IMR-90 (cell line): ENCODE measurements at regions not wholly inside any gene's neighbourhood (a gene's known extent, or its start where the extent isn't known, plus 50 kb on each side); places are given as distances from the start of the nearest gene placed in this dataset.

Experiments
- ATAC-seq: fragments of 200-7000 bp; cut with Tn5 transposase; 2 replicates; pipeline ENCODE4 v1.9.1; 2020; ENCODE audit warnings: low read depth, mild to moderate bottlenecking, moderate library complexity
- BruUV-seq: library from RNA; stranded (reverse); fragments of 400-500 nt; replicated peaks from 2 replicates; lab custom pipeline; 2021; lab: Mats Ljungman, UMichigan
- CTCF ChIA-PET: fragments of 300-600 bp; formaldehyde crosslinking; extraction: SDS; loops from one replicate; lab custom pipeline; 2021; ENCODE audit warnings: antibody characterized with exemption; lab: Yijun Ruan, JAX
- POLR2A ChIA-PET: fragments of 300-600 bp; sonication (Branson Sonifier 250); formaldehyde crosslinking; loops from one replicate; lab custom pipeline; 2022; ENCODE audit warnings: antibody characterized with exemption; ENCODE audit not compliant: unreplicated experiment; lab: Charles Lee
- DNase-seq: peaks from one replicate; pipeline ENCODE4 v3.0.0; 2013
- H2AFZ ChIP-seq: replicated peaks from 2 replicates; pipeline ENCODE3; 2013; ENCODE audit warnings: low read length, mild to moderate bottlenecking; ENCODE audit not compliant: poor library complexity
- H2AK5ac ChIP-seq: 2 replicates; pipeline ENCODE4 v1.6.1; 2013; ENCODE audit warnings: low read depth, low read length, inconsistent platforms
- H2AK9ac ChIP-seq: replicated peaks from 2 replicates; pipeline ENCODE3; 2013; ENCODE audit warnings: mild to moderate bottlenecking, low read depth, low read length, moderate library complexity; ENCODE audit not compliant: poor library complexity
- H2BK120ac ChIP-seq: 2 replicates; pipeline ENCODE4 v1.6.1; 2013; ENCODE audit warnings: low read depth, low read length, inconsistent platforms
- H2BK15ac ChIP-seq: 3 replicates; pipeline ENCODE4 v1.6.1; 2013; ENCODE audit warnings: low read depth, low read length, inconsistent platforms
- H2BK20ac ChIP-seq: 2 replicates; pipeline ENCODE4 v1.6.1; 2013; ENCODE audit warnings: low read depth, mild to moderate bottlenecking, inconsistent platforms, low read length, moderate library complexity
- H2BK5ac ChIP-seq: 2 replicates; pipeline ENCODE4 v1.6.1; 2013; ENCODE audit warnings: mild to moderate bottlenecking, low read depth, low read length, inconsistent platforms; ENCODE audit not compliant: poor library complexity, severe bottlenecking
- H3K14ac ChIP-seq: replicated peaks from 2 replicates; pipeline ENCODE4 v1.6.1; 2013; ENCODE audit warnings: low read depth, low read length, inconsistent platforms
- H3K18ac ChIP-seq: 2 replicates; pipeline ENCODE4 v1.6.1; 2013; ENCODE audit warnings: low read depth, low read length, control low read depth
- H3K23ac ChIP-seq: 2 replicates; pipeline ENCODE4 v1.6.1; 2013; ENCODE audit warnings: low read depth, low read length, inconsistent platforms
- H3K27ac ChIP-seq: 2 replicates; pipeline ENCODE4 v1.5.1; 2013; ENCODE audit warnings: mild to moderate bottlenecking, control low read depth, low read length; ENCODE audit not compliant: insufficient read depth
- H3K27me3 ChIP-seq: 2 replicates; pipeline ENCODE4 v1.6.1; 2013; ENCODE audit warnings: low read length; ENCODE audit not compliant: control insufficient read depth, insufficient read depth
- H3K36me3 ChIP-seq: 2 replicates; pipeline ENCODE4 v1.6.1; 2013; ENCODE audit warnings: low read length, mixed read lengths; ENCODE audit not compliant: control insufficient read depth, insufficient read depth
- H3K4ac ChIP-seq: 2 replicates; pipeline ENCODE4 v1.6.1; 2013; ENCODE audit warnings: low read depth, low read length, inconsistent platforms
- H3K4me1 ChIP-seq: 2 replicates; pipeline ENCODE4 v1.6.1; 2013; ENCODE audit warnings: low read length, mixed read lengths; ENCODE audit not compliant: control insufficient read depth, insufficient read depth
- H3K4me2 ChIP-seq: 2 replicates; pipeline ENCODE4 v1.6.1; 2013; ENCODE audit warnings: low read depth, mild to moderate bottlenecking, control low read depth, low read length, moderate library complexity
- H3K4me3 ChIP-seq: 2 replicates; pipeline ENCODE4 v1.5.1; 2013; ENCODE audit warnings: low read depth, mild to moderate bottlenecking, control low read depth, low read length, moderate library complexity; ENCODE audit not compliant: insufficient read depth
- H3K56ac ChIP-seq: 2 replicates; pipeline ENCODE4 v1.6.1; 2013; ENCODE audit warnings: low read length, inconsistent platforms; ENCODE audit not compliant: insufficient read depth; ENCODE audit errors: extremely low read depth
- H3K79me1 ChIP-seq, 2 experiments: 2 replicates each; pipeline ENCODE4 v1.6.1; 2013; ENCODE audit warnings: low read length in 2 of 2, inconsistent platforms in 1 of 2, low read depth in 1 of 2
- H3K9ac ChIP-seq: 2 replicates; pipeline ENCODE4 v1.6.1; 2013; ENCODE audit warnings: low read depth, low read length, control low read depth
- H3K9me1 ChIP-seq: 2 replicates; pipeline ENCODE4 v1.6.1; 2013; ENCODE audit warnings: low read length, inconsistent platforms; ENCODE audit not compliant: insufficient read depth
- H3K9me3 ChIP-seq: 2 replicates; pipeline ENCODE4 v1.6.1; 2013; ENCODE audit warnings: low read length; ENCODE audit not compliant: control insufficient read depth, insufficient read depth
- H4K20me1 ChIP-seq: 2 replicates; pipeline ENCODE4 v1.6.1; 2013; ENCODE audit warnings: low read length, inconsistent platforms; ENCODE audit not compliant: insufficient read depth
- H4K5ac ChIP-seq: 2 replicates; pipeline ENCODE4 v1.6.1; 2013; ENCODE audit warnings: mild to moderate bottlenecking, low read depth, low read length, control low read depth
- H4K8ac ChIP-seq, 2 experiments: 2 replicates each; pipeline ENCODE4 v1.6.1; 2013; ENCODE audit warnings: low read depth in 2 of 2, low read length in 2 of 2, control low read depth in 1 of 2, inconsistent platforms in 1 of 2
- H4K91ac ChIP-seq: 2 replicates; pipeline ENCODE4 v1.6.1; 2013; ENCODE audit warnings: low read depth, low read length, inconsistent platforms; ENCODE audit not compliant: insufficient read depth
- BHLHE40 ChIP-seq: fragments of 150-350 bp; IDR thresholded peaks from 2 replicates; pipeline ENCODE4 v1.6.1; 2016; ENCODE audit warnings: mild to moderate bottlenecking, low read depth, low read length
- FOS ChIP-seq: fragments of 150-350 bp; IDR thresholded peaks from 2 replicates; pipeline ENCODE4 v1.6.1; 2016; ENCODE audit warnings: low read depth, low read length
- MAFK ChIP-seq: IDR thresholded peaks from 2 replicates; pipeline ENCODE4 v1.6.1; 2012; ENCODE audit warnings: low read depth, low read length, improper control_type of control experiment
- MAZ ChIP-seq: IDR thresholded peaks from 2 replicates; pipeline ENCODE4 v1.6.1; 2012; ENCODE audit warnings: low read depth, mild to moderate bottlenecking, low read length, improper control_type of control experiment, moderate library complexity, borderline replicate concordance
- MXI1 ChIP-seq: IDR thresholded peaks from 2 replicates; pipeline ENCODE4 v1.6.1; 2012; ENCODE audit warnings: low read depth, mild to moderate bottlenecking, low read length, moderate library complexity, borderline replicate concordance
- NFE2L2 ChIP-seq: fragments of 150-350 bp; IDR thresholded peaks from 2 replicates; pipeline ENCODE4 v1.6.1; 2016; ENCODE audit warnings: low read depth, mild to moderate bottlenecking, low read length
- RFX5 ChIP-seq: IDR thresholded peaks from 2 replicates; pipeline ENCODE4 v1.8.0; 2012; ENCODE audit warnings: low read depth, mild to moderate bottlenecking, low read length, moderate library complexity
- SMC3 ChIP-seq: fragments of 150-350 bp; IDR thresholded peaks from 2 replicates; pipeline ENCODE4 v1.6.1; 2016; ENCODE audit warnings: low read depth, mild to moderate bottlenecking, antibody characterized with exemption, low read length, moderate library complexity
- WGBS, 2 experiments: methylation state at CpG; one replicate each; pipeline versions ENCODE4 v1.1.5 to v1.1.7; 2013; ENCODE audit warnings: missing lambda C conversion rate in 2 of 2; ENCODE audit not compliant: insufficient read length in 1 of 2; ENCODE audit errors: extremely low coverage in 2 of 2; 5-methylcytosine and 5-hydroxymethylcytosine counted together
- dilution Hi-C: fragments of 300-500 bp; cut with HindIII; formaldehyde crosslinking; loops from one replicate; pipeline ENCODE4 v1.14.3; 2018; ENCODE audit warnings: low sequenced_read_pairs; ENCODE audit not compliant: unreplicated experiment
- in situ Hi-C: fragments of 300-500 bp; cut with MboI; formaldehyde crosslinking; loops from 3 replicates; pipeline ENCODE4 v1.14.3; 2019; ENCODE audit warnings: low sequenced_read_pairs, inconsistent platforms, mixed read lengths
- intact Hi-C: fragments of 100-400 bp; cut with micrococcal nuclease; formaldehyde crosslinking; loops from 2 replicates; pipeline ENCODE4 v1.10.0; 2022
- TF ChIP-seq, protein P1 (sequence below): conservative IDR thresholded peaks from 2 replicates; pipeline ENCODE4 v1.5.1; 2012; ENCODE audit warnings: mild to moderate bottlenecking, low read depth, low read length, improper control_type of control experiment
- TF ChIP-seq, protein P2 (sequence below): fragments of 150-350 bp; IDR thresholded peaks from 2 replicates; pipeline ENCODE4 v1.6.1; 2016; ENCODE audit warnings: low read depth, mild to moderate bottlenecking, low read length, moderate library complexity, borderline replicate concordance

DNA sequence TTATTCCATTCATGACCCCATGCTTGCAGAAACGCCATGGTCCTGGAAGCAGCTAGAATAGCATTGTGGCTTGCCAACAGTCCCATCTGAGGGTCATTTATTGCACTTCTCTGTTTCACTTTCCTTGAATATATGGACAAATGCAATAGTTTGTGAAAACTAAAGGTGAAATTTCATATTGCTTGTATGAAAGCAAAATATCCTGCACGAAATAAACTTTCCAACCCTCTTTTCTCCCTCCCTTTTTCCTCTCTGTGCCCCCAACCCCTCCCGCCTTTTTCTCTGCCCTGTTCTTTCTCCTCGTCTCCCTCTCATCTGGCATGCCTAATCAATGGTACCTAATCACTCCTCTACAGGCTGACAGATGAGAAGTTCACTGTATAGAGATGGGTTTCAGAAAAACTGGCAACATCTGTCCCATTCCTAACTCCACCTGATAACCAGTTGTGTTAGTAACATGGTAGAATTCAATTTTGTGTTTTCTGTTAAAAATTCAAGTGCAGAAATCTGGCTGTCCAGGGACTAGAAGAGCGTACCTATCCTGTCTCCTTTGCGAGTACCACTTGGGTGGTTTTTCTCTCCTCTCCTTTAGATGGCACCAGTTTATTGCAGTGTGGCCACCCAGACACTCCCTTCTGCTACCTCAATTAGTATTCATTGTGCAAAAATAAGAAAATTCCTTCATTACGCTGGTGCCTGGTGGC, 198.6 kb downstream of the FOXA2 start:
- Histone ChIP-seq H3K9me1 (no peaks in the 10 kb centered on the region), H2BK120ac (no peak overlapping the region), H4K20me1 (no peaks in the 10 kb centered on the region), H3K56ac (no peak overlapping the region), H3K14ac (no peak overlapping the region), H2AK9ac (no peak overlapping the region), H3K23ac (no peak overlapping the region), H3K4me3 (no peak overlapping the region), H3K79me1 (no peaks in the 10 kb centered on the region), H3K36me3 (no peaks in the 10 kb centered on the region), H2BK15ac (no peak overlapping the region), H3K4me1 (no peaks in the 10 kb centered on the region), H3K18ac (no peak overlapping the region), H2BK5ac (no peak overlapping the region), H3K4me2 (no peak overlapping the region), H2AK5ac (no peak overlapping the region), H3K4ac (no peak overlapping the region), H2AFZ (no peak overlapping the region), H3K9ac (no peak overlapping the region), H3K9me3 (no peaks in the 10 kb centered on the region), H3K27me3 (no peaks in the 10 kb centered on the region), H2BK20ac (no peak overlapping the region), H4K91ac (no peak overlapping the region), H4K8ac (no peak overlapping the region), H3K27ac (no peak overlapping the region), H4K5ac (no peak overlapping the region)
- dilution Hi-C loops (no loop called here), intact Hi-C loops (no loop called here), in situ Hi-C loops (no loop called here)
- ATAC-seq (no peak), DNase-seq (no peak)
- no TSS peak for BruUV-seq
- CTCF ChIA-PET = no interaction called here
- TF ChIP-seq RFX5 (no peak), MAZ (no peak), MAFK (no peak), NFE2L2 (no peak), BHLHE40 (no peak), FOS (no peak), MXI1 (no peak), SMC3 (no peak)
- TF ChIP-seq, protein P1, sequence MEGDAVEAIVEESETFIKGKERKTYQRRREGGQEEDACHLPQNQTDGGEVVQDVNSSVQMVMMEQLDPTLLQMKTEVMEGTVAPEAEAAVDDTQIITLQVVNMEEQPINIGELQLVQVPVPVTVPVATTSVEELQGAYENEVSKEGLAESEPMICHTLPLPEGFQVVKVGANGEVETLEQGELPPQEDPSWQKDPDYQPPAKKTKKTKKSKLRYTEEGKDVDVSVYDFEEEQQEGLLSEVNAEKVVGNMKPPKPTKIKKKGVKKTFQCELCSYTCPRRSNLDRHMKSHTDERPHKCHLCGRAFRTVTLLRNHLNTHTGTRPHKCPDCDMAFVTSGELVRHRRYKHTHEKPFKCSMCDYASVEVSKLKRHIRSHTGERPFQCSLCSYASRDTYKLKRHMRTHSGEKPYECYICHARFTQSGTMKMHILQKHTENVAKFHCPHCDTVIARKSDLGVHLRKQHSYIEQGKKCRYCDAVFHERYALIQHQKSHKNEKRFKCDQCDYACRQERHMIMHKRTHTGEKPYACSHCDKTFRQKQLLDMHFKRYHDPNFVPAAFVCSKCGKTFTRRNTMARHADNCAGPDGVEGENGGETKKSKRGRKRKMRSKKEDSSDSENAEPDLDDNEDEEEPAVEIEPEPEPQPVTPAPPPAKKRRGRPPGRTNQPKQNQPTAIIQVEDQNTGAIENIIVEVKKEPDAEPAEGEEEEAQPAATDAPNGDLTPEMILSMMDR = no peak
- TF ChIP-seq, protein P2, sequence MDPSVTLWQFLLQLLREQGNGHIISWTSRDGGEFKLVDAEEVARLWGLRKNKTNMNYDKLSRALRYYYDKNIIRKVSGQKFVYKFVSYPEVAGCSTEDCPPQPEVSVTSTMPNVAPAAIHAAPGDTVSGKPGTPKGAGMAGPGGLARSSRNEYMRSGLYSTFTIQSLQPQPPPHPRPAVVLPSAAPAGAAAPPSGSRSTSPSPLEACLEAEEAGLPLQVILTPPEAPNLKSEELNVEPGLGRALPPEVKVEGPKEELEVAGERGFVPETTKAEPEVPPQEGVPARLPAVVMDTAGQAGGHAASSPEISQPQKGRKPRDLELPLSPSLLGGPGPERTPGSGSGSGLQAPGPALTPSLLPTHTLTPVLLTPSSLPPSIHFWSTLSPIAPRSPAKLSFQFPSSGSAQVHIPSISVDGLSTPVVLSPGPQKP = no peak
- POLR2A ChIA-PET = no interaction called here
- 0% methylated on average over 1 of the region's 7 CpGs; no CpG with 5 or more reads in 1 of the 2 experiments for WGBS, 2 experiments
